Non-pigmented ciliary epithelial cell (primary cell): ENCODE measurements at regions not wholly inside any gene's neighbourhood (a gene's known extent, or its start where the extent isn't known, plus 50 kb on each side); places are given as distances from the start of the nearest gene placed in this dataset.
"Not testable (repeated sequence)": the region's sequence is repeated elsewhere in the genome, so short reads cannot be mapped to it uniquely, and the experiment has no call there.

Experiments used
- DNase-seq: peaks from one replicate; pipeline ENCODE4 v3.0.0-alpha.2; 2010; ENCODE audit warnings: low read depth

DNA sequence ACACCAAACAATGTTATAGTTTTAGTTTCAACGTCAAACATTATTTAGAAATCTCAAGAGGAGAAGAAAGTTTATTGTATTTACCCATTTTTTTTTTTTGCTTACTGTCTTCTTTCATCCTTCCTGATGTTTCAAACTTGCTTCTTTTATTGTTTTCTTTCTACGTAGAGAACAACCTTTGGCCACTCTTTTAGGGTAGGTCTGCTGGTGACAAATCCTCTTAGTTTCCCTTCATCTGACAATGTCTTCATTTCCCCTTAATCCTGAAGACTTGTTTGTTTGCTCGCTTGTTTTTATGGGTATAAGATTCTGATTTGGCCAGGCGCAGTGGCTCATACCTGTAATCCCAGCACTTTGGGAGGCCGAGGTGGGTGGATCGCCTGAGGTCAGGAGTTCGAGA is 89.1 kb downstream of the RHOU start:
- DNase-seq, result no peak

DNA sequence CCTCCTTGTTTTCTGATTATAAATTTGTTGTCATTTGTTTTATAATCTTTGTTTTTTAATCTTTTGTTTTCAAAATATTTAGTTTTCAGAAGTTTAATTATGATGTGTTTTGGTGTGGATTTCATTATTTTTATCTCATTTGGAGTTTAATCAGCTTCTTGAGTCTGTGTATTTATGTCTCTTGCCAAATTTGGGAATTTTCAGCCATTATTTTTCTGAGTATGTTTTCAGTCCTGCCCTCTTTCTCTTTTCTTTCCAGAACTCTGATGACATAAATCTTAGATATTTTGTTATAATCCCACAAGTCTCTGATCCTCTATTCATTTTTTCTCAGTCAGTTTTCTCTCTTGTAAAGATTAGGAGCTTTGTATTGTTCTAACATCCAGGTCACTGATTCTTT is 89.8 kb downstream of the RHOU start:
- DNase-seq, result no peak

DNA sequence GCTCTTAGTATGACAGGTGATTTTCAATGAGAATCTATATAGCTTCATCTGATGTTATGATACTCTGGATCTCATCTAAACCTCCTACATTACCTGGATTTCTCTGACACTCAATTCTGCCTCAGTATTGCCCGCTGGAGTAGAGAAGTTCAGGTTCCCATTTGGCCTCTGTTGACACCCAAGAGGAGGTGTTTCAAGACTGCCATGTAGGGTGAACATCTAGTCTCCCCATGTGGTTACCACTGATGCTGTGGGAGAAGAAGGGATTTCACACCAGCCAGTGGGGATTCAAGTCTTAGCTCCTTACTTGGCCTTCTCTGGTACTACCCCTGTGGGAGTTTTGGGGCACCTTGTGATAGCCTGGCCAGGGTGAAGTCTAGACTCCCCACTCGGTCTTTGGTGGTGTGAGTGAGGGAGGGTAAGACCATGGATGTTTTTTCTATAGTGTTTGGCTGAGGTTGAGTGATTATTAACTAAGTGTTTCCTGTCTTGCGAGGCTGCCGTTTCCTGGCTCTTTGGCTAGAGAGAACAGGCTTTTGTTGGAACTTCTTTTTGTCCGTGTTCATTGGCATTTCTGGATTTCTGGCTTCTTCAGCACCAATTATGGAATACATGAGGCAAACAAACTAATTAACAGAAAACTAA is 90.7 kb downstream of the RHOU start:
- DNase-seq, result no peak

DNA sequence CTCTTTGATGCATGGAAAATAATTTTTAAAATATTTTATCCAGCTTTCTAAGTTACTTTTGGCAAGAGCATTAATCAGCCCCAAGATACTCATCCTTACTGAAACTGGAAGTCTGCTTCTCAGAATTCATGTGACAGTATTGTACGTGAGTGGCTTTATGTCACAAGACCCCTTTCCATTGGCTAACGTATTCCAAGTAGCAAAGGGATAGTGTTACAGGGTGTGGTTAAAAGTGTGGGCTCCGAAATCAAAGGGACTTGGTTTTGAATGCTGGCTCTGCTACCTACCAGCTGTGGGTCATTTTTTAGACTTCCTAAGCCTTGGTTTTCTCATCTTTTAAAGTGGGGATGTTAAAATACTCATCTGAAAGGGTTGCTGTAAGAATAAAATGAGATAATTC is 91.7 kb downstream of the RHOU start:
- DNase-seq, result no peak

DNA sequence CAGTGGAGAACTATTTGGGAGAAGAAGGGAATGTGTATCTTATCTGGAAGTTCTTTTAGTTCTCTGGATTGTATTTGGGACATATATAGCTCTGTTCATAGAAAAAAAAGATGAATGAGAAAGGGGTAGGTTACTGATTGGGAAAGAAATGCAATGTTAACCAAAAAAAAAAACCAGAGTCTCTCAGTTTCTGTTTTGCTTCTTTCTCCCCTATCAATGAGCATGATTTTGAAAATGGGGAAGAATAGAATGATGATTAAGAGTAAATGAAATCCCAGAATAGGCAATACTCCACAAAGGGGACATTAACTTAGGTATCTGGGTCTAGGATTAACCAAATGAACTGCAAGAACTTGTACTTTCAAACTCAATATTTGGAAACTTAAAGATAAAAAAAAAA is 92.9 kb downstream of the RHOU start:
- DNase-seq, result no peak

DNA sequence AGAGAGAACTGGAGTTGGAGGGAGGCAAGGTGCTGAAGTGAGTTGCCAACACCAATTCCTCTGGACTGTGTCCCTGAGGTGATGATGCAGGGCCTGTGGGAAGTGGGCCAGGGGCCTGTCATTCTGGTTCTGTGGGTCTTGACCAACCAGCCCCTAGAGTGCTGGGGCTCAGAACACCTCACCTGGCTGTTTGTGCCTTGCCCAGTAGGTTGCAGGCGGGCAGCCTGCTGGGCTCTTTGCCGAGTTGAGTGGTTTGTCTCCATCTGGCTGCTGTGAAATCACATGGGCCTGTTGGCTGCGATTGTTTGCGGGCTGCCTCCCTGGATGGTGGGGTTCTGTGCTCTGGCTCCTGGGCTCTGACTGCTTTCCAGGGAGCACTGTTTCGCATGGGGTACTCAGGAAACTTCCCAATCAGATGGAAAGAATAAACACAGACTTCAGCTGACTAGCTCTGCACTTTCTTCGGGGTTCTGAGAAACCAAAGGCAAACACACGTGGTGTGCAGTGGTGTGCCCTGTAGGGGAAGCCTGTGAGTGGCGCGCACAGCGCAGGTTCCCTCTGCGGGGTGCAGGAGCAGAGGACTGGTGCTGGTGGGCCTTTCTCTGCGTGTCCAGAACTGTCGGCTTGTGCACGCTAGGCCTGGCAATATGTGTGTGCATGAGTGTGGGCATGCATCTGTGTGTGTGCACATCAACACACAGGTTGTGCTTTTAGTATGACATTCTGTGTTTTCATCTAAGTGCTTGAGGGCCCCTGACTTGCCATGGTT is 95.1 kb downstream of the RHOU start:
- no peak for DNase-seq

DNA sequence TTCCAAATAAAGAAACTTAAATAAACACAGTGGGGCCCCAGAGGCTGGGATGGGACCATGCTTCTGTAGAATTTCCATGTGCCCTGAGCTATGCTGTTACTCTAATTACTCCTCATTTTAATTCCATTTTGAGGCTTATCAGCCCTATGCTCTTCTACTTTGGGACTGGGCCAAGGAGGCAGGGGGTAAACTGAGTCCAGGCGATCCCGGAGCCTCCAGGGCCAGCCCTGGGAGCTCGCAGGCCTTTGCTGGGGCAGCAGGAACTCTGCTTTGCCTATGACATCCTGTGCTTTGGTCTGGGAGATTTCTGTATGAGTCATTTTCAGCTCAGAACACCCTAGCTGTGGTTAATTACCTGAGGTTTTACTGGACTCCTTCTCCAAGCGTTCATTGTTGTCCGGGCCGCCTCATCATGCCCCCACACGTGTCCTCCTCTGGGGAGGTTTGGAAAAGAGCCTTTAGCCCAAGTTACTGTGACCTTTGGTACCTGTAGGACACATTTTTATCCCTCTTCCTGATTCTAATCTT is 95.7 kb downstream of the RHOU start:
- peak; percentile 36 for DNase-seq

DNA sequence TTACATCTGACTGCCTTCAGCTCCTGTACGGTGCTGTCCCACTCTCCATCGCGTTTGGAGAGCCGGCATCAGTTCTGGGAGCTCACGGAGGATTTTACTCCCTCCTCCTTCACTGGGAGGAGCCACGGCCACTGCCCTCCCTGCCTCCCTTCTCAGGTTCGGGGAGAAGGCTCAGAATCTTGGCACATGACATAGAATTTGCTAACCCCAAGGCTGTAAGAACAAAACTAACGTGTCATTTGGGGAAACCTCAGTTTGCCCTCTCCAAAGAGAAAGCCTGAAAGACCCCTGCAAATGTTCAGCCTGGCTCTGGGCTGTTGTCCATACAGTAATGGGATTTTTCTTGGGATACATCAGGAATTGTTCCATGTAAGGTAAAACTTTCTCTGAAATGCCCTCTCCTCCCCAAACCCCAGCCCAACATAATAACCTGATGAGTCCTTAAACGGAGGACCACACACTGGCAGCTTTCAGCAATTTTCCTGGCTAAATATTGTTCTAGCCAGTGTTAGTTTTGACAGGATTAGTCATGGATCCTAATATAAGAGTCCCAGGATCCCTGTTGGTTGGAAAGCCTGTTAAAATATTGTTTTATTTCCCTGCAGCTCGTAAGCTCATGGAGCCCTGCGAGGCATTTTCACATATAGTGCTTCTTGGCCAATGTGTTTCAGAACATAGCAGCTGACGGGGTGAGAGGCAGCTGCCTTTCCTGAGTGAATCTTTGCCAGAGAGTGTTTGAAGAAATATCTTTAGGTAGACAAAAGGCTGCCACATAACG is 98.8 kb downstream of the RHOU start:
- no peak for DNase-seq

DNA sequence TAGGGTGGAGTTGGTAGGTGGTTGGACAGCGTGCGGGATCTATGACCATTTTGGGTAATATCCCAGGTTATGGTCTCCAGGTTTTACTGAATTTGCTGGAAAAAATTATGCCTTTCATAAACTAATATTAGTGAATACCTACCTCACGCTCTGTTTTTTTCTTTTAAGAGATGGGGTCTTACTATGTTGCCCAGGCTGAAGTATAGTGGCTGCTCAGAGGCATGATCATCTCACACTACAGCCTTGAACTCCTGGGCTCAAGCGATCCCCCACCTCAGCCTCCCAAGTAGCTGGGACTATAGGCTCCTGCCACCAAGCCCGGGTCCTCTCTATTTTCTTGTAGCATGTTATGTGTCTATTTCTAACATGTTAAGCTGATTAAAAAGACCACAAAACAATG is 100.2 kb downstream of the RHOU start:
- DNase-seq, result no peak

DNA sequence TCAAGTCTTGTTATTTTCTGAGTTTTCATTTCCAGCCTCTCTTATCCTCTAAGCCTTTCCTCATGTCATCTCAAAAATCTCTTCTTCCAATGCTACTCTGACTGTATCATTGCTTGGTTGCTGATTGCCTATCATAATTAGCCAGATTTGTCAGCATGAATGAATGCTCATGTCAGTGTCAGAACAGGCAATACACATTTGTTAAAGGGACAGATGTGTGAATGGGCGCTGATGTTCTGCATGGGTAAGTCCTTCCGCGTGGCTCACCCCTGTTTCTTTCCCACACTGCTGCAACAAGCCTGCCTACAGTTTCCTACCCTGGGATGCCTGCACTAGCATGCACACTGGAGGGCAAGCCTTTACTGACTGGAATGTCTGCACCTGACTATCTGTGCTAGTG is 100.6 kb downstream of the RHOU start:
- DNase-seq, result no peak

DNA sequence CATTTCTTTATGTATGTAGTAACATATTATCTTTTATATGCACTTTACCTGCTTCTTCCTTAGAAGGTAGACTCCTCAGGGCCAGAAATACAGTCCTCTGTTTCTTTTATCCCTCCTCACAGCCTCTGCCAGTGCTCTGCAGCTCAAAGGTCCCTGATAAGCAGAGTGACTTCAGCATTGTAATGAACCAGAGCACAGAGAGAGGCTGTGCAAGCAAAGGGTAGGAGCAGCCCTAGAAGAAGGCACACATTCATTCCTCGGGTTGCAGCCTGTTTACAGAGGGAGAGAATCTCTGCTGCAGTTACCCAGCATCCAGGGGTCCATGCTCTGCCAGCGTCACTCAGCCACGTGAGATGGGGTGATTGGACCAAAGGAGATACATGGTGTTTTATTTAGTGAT is 101.1 kb downstream of the RHOU start:
- no peak for DNase-seq

DNA sequence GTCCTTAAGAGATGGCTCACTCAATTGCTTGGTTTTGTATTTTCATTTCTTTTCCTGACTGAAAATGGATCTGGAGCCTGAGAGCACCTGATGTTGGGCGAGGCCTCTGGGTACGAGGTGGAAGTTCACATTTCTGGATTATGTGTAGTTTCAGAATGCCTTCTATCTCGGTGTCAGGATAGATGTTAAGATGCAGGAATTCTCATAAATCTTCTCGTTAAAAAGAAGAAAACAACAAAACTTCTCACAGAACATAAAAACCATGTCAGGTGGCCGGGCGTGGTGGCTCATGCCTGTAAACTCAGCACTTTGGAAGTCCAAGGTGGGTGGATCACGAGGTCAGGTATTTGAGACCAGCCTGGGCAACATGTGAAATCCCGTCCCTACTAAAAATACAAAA is 101.8 kb downstream of the RHOU start:
- no peak for DNase-seq

DNA sequence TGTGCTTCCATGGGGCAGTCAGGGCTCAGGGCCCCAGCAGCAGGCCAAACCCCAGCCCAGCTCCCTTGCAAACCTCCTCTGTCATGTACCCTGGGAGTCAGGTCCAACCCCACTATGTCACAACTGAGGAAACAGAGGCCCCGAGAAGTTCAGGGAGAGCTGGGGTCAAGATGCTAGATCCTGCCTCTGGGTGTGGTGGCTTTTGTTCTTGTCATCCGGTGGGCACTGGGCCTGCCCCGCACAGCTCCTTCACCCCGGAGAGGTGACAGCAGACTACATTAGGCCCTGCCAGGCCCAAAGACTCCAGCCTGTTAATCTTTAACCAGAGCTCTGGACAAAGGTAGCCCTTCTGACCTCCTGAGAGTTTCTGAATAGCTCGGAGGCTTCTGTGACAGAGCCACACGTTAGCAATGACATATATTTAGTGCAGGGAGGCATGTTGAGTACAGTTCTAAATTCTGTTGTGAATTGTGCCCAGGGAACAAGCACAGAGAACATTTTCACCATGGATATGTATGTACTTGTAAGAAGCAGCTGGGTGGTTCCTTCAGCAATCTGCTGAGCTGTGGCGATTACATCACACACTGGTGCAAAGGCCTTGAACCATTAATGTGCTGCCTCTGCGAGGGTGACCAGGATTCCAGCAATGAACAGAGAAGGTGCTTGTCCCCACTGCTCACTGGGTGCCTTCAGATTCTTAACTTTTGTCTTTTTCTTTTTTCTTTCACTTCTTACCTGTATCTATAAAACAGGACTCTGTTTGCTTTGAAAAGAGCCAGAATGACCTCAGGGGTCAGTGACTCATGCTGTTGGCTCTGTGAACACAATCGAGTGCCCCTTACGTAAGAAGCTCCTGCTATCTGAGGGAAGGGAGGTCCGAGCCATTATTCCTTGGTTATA is 102.8 kb downstream of the RHOU start:
- peak; percentile 78 for DNase-seq

DNA sequence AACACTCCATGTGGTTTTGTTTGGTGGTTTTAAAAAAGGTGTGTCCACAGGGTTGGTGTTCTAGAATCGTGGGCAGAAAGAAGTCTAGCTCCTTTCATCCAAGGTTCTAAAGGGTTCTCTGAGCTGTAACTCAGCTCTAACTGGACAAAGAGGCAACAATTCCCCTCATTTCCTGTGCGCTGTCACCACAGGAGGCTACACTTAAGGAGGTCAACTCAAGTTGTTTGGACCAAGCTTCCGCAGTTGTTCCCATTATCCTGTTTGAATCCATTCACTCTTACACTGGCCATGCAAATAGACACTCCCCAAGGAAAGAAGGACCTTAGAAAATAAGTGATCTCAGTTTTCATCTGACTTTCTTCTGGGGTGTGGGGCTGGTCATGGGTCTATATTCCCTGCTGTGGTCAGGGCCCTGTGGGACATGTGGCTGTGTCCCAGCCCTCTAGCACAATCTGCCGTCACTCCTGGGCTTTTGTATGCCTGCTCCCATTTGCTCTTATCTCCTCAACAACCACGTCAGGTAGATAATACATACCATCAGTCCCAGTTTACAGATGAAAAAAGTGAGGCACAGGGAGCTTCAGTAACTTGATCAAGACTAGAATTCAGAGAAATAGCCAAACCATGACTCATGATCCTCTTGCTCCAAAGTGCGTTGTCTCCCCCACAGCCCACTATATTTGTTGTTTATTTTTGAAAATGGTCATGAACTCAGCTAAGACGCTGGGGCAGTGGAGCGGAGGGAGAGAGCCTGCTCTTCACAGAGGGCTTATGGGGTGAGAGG is 103.6 kb downstream of the RHOU start:
- no peak for DNase-seq

DNA sequence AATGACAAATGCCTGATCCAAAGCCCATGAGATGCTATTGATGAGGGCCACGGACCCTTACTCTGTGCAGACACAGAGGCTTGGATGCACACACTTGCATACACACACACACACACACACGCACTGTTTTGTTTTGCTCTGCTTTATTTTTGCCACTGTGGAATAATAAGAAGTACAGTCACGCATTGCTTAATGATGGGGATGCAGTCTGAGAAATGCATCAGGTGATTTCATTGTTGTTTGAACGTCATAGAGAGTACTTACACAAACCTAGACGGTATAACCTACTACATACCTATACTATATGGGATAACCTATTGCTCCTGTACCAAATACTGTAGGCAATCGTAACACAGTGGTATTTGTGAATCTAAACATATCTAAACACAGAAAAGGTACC is 104.4 kb downstream of the RHOU start:
- no peak for DNase-seq

DNA sequence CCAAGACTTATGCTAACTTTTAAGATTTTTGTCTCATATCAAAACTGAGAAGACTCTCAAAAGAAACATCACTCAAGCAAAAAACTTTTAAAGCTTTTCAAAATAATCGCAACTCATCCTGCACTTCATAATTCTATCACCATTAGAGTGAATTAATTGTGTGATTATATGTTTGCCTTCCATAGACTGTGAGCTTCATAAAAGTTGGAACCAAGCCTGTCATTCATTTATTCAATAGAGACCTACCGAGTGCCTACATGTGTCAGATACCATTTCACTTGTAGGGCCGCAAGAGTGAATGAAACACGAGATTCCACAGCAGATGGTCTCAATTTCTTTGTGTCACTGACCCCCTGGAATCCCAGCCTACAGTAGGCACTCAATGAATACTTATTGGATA is 106.4 kb downstream of the RHOU start:
- no peak for DNase-seq

DNA sequence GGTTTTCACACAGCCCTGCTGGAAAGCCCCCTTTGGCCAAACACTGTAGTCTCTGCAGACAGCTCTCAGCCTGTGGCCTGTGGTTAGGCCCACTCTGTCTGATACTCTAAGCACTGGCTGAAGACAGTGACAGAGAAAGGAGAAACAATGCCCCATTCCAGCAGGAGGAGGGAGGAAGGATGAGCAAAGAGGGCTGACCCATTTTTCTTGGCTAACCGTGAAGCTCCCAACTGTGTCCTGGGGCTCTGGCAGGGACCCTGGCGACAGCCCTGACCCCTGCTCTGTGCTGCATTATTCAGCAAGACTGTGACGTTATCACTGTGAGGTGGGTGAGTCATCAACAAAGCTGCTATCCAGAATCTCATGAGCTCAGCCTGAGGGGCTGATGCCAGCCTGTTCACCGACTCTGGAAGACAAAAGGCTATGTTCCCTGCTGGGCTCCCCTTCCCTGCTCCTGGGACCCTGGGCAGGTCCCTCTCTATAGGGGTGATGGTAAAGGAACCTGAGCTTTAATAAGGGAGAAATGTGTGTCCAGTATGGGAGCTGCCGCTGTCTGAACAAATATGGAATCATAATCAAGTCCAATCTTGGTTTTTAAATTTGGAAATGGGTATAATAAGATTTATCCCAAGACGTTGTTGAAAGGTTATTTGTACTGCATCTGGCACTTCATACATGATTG is 107.0 kb downstream of the RHOU start:
- DNase-seq, result peak; percentile 71

DNA sequence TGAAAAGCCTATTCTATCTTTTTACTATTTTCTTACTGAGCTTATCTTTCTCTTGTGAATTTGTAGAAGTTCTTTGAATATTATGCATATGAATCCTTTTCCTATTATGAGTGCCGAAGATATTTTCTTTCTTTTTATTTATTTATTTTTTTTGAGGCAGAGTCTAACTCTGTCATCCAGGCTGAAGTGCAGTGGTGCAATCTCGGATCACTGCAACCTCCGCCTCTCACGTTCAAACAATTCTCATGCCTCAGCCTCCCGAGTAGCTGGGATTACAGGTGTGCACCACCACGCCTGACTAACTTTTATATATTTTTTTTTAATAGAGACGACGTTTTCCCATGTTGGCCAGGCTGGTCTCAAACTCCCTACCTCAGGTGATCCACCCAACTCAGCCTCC is 109.8 kb downstream of the RHOU start:
- DNase-seq, result no peak

DNA sequence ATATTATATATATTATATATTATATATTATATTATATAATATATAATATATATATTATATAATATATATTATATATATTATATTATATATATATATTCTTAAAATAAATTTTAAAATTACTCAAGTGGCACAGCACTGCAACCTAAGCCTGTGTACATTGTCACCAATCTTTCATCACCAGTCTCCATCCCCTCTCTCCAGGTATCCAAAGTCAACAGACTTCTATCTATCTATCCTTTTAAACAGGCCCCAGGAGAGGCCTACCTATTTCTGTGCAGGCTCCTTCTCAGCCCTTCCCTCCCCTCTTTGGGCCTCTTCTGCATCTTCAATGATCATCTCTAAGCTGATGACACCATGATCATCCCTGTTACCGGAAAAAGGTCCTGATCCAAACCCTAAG is 111.7 kb downstream of the RHOU start:
- DNase-seq, result no peak

DNA sequence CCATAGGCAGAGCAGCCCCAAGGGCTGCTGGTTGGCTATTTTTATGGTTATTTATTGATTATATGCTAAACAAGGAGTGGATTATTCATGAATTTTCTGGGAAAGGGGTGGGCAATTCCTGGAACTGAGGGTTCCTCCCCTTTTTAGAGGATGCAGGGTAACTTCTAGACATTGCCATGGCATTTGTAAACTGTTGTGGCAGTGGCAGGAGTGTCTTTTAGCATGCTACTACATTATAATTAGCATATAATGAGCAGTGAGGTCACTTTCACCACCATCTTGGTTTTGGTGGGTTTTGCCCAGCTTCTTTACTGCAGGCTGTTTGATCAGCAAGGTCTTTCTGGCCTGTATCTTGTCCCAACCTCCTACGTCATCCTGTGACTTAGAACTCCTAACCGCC is 112.2 kb downstream of the RHOU start:
- not testable (repeated sequence) for DNase-seq

DNA sequence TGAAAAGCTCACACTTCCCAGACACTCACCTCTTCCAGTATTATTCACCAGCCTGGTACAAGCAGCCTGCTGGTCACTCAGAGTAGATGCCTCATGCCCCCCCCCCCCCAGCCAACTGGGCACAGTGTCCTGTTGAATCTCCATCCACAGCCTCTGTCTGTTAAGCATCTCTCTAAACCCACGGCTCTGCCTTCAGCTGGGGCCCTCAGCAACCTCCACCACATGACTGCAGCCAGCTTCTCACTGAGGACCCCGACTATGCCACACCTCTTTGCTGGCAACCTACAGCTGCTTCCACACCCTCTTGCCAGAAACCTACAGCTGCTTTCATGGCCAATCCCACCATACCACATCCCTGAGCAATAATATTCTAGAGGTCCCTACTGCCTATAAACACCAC is 113.1 kb downstream of the RHOU start:
- DNase-seq, result no peak
